WTC11 (cell line): ENCODE measurements at regions not wholly inside any gene's neighbourhood (a gene's known extent, or its start where the extent isn't known, plus 50 kb on each side); places are given as distances from the start of the nearest gene placed in this dataset.

Experiments used
- ATAC-seq: fragments of 200-7000 bp; cut with Tn5 transposase; 2 replicates; pipeline ENCODE4 v1.10.0; 2021; ENCODE audit warnings: mild to moderate bottlenecking, moderate library complexity
- CTCF ChIA-PET: fragments of 300-600 bp; sonication (Branson Sonifier 250); formaldehyde crosslinking; loops from one replicate; lab custom pipeline; 2021; ENCODE audit warnings: antibody characterized with exemption; lab: Charles Lee
- POLR2A ChIA-PET: fragments of 350-600 bp; sonication (Branson Sonifier 250); formaldehyde crosslinking; loops from one replicate; lab custom pipeline; 2021; ENCODE audit warnings: antibody characterized with exemption; lab: Charles Lee
- DNase-seq: peaks from one replicate; pipeline ENCODE4 v3.0.0; 2021; ENCODE audit warnings: low spot score
- H3K27ac Mint-ChIP-seq: 2 replicates; pipeline ENCODE4 v1.8.0; 2021; ENCODE audit warnings: mixed read lengths
- H3K27me3 Mint-ChIP-seq: 2 replicates; pipeline ENCODE4 v1.8.0; 2021; ENCODE audit warnings: low read depth, mild to moderate bottlenecking, moderate library complexity, mixed read lengths
- H3K36me3 Mint-ChIP-seq: 2 replicates; pipeline ENCODE4 v1.8.0; 2021; ENCODE audit warnings: mixed read lengths
- H3K4me1 Mint-ChIP-seq: 2 replicates; pipeline ENCODE4 v1.8.0; 2022; ENCODE audit warnings: mixed read lengths
- H3K4me3 Mint-ChIP-seq: 2 replicates; pipeline ENCODE4 v1.8.0; 2021; ENCODE audit warnings: mild to moderate bottlenecking, moderate library complexity, mixed read lengths
- H3K9me3 Mint-ChIP-seq: 2 replicates; pipeline ENCODE4 v1.8.0; 2021; ENCODE audit warnings: mixed read lengths
- ATF1 ChIP-seq: sonication (generic); formaldehyde crosslinking; IDR thresholded peaks from 2 replicates; pipeline ENCODE4 v1.8.1; 2023; ENCODE audit warnings: mild to moderate bottlenecking, moderate library complexity, missing genetic modification reagents
- CTCF ChIP-seq: fragments of 200-600 bp; IDR thresholded peaks from 2 replicates; pipeline ENCODE4 v1.8.0; 2022; ENCODE audit warnings: antibody characterized with exemption
- E2F4 ChIP-seq: sonication (generic); formaldehyde crosslinking; IDR thresholded peaks from 2 replicates; pipeline ENCODE4 v1.8.1; 2022; ENCODE audit warnings: low read depth, mild to moderate bottlenecking, moderate library complexity, missing genetic modification reagents, borderline replicate concordance
- HMGXB4 ChIP-seq: sonication (generic); formaldehyde crosslinking; IDR thresholded peaks from 2 replicates; pipeline ENCODE4 v1.8.1; 2023; ENCODE audit warnings: mild to moderate bottlenecking, moderate library complexity, missing genetic modification reagents
- MYBL2 ChIP-seq: sonication (generic); formaldehyde crosslinking; IDR thresholded peaks from 2 replicates; pipeline ENCODE4 v1.8.1; 2023; ENCODE audit warnings: mild to moderate bottlenecking, moderate library complexity, missing genetic modification reagents
- SP1 ChIP-seq: sonication (generic); formaldehyde crosslinking; conservative IDR thresholded peaks from 2 replicates; pipeline ENCODE4 v1.8.1; 2022; ENCODE audit warnings: missing genetic modification reagents
- ZBTB21 ChIP-seq: sonication (generic); formaldehyde crosslinking; IDR thresholded peaks from 2 replicates; pipeline ENCODE4 v1.8.1; 2023; ENCODE audit warnings: mild to moderate bottlenecking, missing genetic modification reagents, borderline replicate concordance
- TF ChIP-seq, protein P1 (sequence below): sonication (generic); formaldehyde crosslinking; IDR thresholded peaks from 2 replicates; pipeline ENCODE4 v1.8.1; 2022; ENCODE audit warnings: mild to moderate bottlenecking, missing genetic modification reagents, moderate library complexity, borderline replicate concordance
- TF ChIP-seq, protein P2 (sequence below): sonication (generic); formaldehyde crosslinking; IDR thresholded peaks from 2 replicates; pipeline ENCODE4 v1.8.0; 2023; ENCODE audit warnings: mild to moderate bottlenecking, missing genetic modification reagents
- TF ChIP-seq, protein P3 (sequence below): fragments of 250-450 bp; sonication (Bioruptor Pico); IDR thresholded peaks from 2 replicates; pipeline ENCODE4 v1.9.0; 2021; ENCODE audit warnings: mild to moderate bottlenecking, borderline replicate concordance

DNA sequence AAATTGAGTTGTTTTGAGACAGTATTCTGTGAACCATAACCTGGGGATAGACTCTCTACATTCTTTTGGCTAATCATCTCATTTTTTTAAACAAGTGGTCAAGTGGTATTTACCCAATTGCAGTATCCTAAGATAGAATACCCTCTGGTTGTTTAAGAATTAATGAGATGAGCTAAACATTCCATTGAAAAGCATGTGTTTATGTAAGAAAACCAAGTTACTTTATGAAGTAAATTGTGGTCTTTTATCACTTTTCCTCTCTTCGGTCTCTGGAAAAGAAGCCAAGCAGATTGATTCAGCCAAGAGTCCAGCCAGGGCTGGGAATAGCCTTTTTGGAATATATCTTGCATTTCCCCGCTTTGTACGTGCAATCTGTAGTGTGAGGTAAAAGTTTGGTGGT, 185.7 kb upstream of the TOPAZ1 start (continued):
- TF ChIP-seq ZBTB21 (CRISPR knock-in tag), result no peak
- TF ChIP-seq, protein P1, sequence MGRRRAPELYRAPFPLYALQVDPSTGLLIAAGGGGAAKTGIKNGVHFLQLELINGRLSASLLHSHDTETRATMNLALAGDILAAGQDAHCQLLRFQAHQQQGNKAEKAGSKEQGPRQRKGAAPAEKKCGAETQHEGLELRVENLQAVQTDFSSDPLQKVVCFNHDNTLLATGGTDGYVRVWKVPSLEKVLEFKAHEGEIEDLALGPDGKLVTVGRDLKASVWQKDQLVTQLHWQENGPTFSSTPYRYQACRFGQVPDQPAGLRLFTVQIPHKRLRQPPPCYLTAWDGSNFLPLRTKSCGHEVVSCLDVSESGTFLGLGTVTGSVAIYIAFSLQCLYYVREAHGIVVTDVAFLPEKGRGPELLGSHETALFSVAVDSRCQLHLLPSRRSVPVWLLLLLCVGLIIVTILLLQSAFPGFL (CRISPR knock-in tag), result no peak
- TF ChIP-seq MYBL2 (CRISPR knock-in tag), result no peak
- TF ChIP-seq, protein P2, sequence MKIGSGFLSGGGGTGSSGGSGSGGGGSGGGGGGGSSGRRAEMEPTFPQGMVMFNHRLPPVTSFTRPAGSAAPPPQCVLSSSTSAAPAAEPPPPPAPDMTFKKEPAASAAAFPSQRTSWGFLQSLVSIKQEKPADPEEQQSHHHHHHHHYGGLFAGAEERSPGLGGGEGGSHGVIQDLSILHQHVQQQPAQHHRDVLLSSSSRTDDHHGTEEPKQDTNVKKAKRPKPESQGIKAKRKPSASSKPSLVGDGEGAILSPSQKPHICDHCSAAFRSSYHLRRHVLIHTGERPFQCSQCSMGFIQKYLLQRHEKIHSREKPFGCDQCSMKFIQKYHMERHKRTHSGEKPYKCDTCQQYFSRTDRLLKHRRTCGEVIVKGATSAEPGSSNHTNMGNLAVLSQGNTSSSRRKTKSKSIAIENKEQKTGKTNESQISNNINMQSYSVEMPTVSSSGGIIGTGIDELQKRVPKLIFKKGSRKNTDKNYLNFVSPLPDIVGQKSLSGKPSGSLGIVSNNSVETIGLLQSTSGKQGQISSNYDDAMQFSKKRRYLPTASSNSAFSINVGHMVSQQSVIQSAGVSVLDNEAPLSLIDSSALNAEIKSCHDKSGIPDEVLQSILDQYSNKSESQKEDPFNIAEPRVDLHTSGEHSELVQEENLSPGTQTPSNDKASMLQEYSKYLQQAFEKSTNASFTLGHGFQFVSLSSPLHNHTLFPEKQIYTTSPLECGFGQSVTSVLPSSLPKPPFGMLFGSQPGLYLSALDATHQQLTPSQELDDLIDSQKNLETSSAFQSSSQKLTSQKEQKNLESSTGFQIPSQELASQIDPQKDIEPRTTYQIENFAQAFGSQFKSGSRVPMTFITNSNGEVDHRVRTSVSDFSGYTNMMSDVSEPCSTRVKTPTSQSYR (CRISPR knock-in tag), result no peak
- TF ChIP-seq, protein P3, sequence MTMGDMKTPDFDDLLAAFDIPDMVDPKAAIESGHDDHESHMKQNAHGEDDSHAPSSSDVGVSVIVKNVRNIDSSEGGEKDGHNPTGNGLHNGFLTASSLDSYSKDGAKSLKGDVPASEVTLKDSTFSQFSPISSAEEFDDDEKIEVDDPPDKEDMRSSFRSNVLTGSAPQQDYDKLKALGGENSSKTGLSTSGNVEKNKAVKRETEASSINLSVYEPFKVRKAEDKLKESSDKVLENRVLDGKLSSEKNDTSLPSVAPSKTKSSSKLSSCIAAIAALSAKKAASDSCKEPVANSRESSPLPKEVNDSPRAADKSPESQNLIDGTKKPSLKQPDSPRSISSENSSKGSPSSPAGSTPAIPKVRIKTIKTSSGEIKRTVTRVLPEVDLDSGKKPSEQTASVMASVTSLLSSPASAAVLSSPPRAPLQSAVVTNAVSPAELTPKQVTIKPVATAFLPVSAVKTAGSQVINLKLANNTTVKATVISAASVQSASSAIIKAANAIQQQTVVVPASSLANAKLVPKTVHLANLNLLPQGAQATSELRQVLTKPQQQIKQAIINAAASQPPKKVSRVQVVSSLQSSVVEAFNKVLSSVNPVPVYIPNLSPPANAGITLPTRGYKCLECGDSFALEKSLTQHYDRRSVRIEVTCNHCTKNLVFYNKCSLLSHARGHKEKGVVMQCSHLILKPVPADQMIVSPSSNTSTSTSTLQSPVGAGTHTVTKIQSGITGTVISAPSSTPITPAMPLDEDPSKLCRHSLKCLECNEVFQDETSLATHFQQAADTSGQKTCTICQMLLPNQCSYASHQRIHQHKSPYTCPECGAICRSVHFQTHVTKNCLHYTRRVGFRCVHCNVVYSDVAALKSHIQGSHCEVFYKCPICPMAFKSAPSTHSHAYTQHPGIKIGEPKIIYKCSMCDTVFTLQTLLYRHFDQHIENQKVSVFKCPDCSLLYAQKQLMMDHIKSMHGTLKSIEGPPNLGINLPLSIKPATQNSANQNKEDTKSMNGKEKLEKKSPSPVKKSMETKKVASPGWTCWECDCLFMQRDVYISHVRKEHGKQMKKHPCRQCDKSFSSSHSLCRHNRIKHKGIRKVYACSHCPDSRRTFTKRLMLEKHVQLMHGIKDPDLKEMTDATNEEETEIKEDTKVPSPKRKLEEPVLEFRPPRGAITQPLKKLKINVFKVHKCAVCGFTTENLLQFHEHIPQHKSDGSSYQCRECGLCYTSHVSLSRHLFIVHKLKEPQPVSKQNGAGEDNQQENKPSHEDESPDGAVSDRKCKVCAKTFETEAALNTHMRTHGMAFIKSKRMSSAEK (CRISPR knock-in tag), result no peak
- no peak for TF ChIP-seq SP1 (CRISPR knock-in tag)
- no peak for TF ChIP-seq HMGXB4 (CRISPR knock-in tag)
- TF ChIP-seq CTCF, result no peak

DNA sequence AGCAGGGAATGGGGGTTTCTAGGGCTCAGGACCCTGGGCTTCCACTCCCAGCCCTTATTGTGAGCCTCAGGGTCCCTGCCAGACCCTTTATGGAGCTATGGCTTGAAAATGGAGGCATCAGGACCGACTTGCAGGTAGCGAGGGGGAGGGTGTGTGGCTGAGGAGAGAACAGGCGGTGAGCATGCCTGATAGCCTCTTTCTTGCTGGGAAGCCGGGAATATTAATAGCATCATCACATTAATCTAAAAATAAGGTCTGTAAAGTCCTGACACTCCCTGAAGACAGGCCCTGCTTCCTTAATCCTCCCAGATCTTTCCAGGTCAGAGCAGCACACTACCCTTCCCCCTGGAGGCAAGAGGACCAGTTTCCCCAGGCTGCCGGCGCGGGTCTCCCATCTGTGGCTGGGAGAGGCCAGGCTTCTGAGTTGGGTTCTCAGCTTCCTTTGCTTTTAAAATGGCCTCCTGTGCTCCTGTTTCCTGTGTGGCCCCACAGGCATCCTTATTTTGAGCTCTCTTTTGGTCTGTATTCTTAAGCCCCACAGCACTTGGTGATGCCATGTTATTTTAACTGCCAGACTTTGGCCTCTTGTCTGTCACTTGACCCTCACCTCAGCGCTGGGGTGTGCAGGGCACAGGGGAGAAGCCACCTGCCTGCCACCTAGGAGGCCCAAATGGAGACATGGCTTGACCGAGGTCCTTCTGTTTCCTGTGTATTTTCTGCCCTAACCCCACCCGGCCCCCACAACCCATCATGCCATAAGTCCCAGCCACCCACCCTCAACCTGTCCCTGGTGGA, 185.0 kb upstream of the TOPAZ1 start:
- H3K27ac Mint-ChIP-seq, result no peak overlapping the region

More for the DNA sequence above, 185.0 kb upstream of the TOPAZ1 start:
- Mint-ChIP-seq H3K9me3 (no peaks in the 10 kb centered on the region), H3K27me3 (no peaks in the 10 kb centered on the region; the same call in 1 of the 2 replicates), H3K4me1 (peaks cover 22% of the 10 kb centered on the region), H3K4me3 (no peak overlapping the region)
- POLR2A ChIA-PET, result no interaction called here
- TF ChIP-seq ATF1 (CRISPR knock-in tag), result no peak
- no peak for TF ChIP-seq E2F4
- TF ChIP-seq, all 79 proteins: peak for 0
- ATAC-seq, result no peak
- no peaks in the 10 kb centered on the region for H3K36me3 Mint-ChIP-seq
- DNase-seq, result no peak
- CTCF ChIA-PET, result no interaction called here
